Loucy (cell line): ENCODE measurements at regions not wholly inside any gene's neighbourhood (a gene's known extent, or its start where the extent isn't known, plus 50 kb on each side); places are given as distances from the start of the nearest gene placed in this dataset.

Source experiments
- CTCF ChIP-seq: fragments of 200-600 bp; sonication (generic); conservative IDR thresholded peaks from 2 replicates; pipeline ENCODE4 v1.5.1; 2014; ENCODE audit warnings: mild to moderate bottlenecking, antibody characterized with exemption, low read length
- EZH2phosphoT487 ChIP-seq: fragments of 200-600 bp; IDR thresholded peaks from 2 replicates; pipeline ENCODE4 v1.6.1; 2018; ENCODE audit warnings: antibody characterized with exemption, mild to moderate bottlenecking, moderate library complexity, borderline replicate concordance

- TF ChIP-seq CTCF (no peak), EZH2phosphoT487 (no peak)
These were observed 333.6 kb downstream of the CSNK1G3 start for GRCh38 chr5:123845356-123846100.
